Activated CD4-positive, alpha-beta T cell treated with anti-CD3 and anti-CD28 coated beads, Interleukin-2, Interleukin-6, amounts not matched to agents 100 ng/mL and 50 ng/mL, durations not matched to agents 16 hours and 8 hours (primary cell): ENCODE measurements at regions not wholly inside any gene's neighbourhood (a gene's known extent, or its start where the extent isn't known, plus 50 kb on each side); places are given as distances from the start of the nearest gene placed in this dataset.

ENCODE experiments used
- DNase-seq: peaks from one replicate; pipeline ENCODE4 v3.0.0-alpha.2; 2020

DNA sequence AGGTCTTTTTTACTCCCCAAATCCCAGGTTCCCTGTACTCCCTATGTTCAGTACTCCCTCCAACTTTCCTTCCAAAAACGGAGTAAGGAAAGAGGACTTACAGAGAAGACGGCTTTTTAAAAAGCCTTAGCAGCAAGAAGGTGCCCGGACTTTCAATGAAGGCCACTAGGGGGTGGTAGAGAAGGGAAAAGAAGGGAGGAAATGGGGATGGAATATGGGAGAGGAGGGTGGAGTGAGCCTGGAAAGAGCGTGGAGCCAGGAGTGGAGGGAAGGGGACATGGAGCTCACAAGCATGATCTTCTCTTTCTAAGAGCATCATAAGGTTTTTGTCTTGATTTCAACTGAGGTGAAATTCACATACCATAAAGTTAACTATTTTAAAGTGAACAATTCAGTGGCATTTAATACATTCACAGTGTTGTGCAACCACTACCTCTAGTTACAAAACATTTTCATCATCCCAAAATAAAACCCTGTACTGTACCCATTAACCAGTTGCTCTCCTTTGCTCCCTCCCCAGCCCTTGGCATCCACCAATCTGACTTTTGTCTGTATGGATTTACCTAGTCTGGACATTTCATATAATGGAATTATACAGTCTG, 129.9 kb downstream of the ZNF281 start:
- peak; percentile 38 for DNase-seq

DNA sequence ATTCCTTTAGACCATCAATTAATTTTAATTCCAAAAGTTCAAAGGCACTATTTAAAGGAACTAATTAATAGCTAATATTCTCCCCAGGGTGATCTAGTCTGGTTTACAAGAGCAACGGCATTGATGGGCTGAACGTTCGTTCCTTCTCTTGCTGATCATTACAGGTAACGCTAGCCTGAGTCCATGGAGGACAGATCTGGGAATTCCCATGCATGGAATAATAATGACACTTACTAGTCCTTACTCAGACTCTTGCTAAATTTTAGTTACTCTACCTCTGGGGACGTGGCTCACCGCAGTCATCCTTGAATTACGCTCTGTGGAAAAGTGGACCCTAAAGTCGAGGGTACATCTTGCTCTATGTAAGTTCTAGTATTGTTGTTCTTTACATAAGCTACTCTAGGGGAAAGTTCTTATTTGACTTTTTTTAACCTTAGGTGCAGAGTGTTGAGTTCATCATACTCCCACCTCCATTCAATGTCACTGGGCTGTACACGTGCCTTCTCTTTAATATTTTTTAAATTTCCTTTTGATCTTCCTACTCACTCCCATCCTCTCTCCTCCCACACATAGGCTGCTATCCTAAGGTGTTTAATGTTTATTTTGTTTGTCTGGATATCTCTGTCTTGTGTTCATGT, 133.9 kb downstream of the ZNF281 start:
- DNase-seq: no peak

DNA sequence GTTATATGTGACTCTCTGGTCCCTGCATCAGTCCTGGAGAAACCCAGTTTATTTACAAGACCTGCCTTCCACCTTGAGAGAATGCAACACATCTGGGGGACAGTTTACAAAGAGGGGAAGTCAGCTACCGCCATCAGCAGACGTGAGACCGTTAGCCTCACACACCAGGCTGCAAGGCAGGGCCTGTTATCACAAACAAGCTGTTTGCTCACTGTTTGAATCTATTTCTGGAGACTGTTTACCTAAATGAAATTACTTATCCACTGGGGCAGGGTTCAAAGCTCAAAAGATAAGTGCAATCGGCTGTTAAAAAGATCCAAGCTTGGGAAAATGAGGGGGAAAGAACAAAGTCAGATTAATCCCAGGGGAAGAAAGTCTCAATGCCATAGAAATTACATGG, 134.4 kb downstream of the ZNF281 start:
- no peak for DNase-seq

DNA sequence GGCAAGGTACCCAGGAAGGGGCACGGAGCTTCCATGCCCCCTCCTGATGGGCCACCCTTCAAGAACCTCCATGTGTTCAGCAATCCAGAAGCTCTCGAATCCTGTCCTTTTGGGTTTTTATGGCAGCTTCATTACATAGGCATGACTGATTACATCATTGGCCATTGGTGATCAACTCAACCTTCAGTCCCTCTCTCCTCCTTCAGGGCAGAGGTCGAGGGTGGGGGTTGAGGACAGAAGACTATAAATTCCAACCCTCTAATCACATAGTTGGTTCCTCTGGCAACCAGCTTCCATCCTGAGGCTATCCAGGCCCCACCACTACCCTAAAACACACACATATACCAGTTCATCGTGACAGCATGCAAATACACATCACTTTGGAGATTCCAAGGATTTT, 135.7 kb downstream of the ZNF281 start:
- no peak for DNase-seq

DNA sequence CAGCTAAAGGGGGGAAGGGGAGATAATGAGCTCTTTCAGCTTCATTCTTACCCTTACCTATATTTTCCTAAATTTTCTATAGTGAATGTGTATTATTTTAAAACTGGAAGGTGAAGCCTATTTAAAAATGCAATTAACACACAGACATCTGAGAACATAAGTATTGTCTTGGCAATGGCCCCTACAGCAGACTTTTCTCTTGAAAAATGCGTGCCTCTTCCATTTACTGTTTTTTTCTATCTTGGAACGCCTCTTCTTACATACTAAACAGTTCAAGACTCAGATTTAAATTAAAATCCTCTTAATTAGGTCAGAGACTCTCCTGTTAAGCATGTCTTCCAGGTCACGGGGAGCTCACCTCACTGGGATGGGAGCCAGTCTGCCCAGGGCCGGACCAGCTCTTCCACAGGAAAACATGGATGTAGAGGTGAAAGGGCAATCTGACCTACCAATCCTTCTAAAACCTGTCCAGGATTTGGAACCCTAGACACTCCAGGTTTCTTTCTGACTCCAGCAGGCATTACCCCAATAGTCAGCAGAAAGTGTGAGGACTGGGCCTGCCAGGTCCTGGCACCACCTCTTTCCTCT, 137.3 kb downstream of the ZNF281 start:
- no peak for DNase-seq

DNA sequence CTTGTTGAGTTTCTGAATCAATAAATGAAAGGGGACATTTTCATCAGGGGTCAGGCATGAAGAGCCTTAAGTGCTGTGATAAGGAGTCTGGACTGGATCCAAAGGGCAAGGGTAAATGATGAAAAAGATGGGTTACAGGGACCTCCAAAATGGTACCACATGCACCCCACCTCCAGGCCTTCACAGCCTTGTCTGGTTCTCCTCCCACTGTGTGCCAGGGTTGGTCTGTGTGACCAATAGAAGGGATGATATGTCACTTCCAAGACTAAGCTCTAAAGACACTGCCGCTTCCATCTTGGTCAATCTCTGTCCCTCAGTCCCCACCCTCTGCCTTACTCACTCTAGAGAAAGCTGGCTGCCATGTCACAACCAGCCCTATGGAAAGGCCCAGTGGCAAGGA, 140.6 kb downstream of the ZNF281 start:
- DNase-seq: no peak

DNA sequence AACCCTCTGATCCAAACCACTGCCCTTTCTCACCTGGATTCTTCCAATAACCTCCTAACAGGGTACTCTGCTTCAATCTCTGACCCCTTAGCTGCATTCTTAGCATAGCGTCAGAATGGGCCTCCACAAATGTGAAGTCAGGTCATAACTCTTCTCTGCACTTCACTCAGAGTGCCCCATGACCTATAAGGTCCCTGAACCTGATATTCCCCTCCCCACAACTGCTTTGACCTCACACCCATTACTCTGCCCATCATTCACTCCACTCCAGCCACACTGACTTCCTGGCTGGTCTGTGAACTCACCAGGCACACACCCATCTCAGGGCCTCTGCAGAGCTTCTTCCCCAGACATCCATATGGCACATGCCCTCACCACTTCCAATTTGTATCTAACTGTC, 141.9 kb downstream of the ZNF281 start:
- no peak for DNase-seq

DNA sequence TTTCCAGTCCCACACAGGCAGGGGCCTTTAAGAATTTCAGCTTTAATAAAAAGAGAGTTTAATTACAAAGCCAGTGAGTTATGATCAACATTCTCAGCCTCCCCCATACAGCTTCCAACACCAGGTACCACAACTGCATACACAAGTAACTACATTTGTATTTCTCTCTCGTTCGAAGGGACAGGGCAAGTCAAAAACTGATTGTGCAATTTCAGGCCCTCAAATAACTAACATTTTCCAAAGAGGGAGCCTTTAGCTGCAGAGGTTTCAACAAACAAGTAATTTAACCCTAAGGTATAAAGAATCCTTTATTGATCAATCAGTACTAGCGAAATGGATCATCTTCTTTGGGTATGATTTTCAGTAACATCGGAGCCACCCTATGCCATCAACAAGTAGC, 142.4 kb downstream of the ZNF281 start:
- DNase-seq: no peak

DNA sequence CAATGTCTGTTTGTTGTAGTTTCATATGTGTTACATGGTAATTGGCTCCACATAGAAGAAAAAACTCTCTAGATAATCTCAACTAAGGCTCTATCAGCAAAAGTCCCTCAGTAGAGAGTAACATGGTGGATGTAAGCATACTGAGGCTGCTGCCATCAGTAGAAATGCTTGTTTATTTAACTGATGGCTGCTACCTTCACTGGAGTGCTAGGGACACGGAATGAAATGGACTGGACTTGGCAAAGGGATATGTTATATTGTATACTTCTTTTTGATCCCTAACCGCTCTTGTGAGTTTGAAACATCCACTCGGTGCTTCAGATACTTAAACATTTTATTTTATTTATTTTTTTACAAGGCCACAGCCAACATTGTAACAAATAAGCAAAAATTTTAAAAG, 143.0 kb downstream of the ZNF281 start:
- no peak for DNase-seq

DNA sequence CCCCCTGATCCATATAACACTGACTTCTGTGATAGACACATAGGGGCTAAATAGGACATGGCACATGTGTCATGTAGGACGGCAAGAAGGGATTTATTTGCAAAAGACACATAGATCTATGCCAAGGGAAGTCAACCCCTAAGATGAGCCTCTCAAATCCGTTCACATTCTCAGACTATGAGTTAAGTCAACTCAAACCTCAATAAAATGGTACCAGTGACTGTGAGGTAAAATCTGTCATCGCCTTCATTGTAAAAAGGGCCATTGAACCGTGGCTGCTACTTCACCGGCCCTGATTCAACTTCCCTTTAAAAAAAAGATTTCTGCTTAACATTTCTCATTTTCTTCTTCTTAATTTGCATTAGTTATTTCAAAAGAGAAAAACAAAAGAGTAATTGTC, 144.0 kb downstream of the ZNF281 start:
- DNase-seq: no peak

DNA sequence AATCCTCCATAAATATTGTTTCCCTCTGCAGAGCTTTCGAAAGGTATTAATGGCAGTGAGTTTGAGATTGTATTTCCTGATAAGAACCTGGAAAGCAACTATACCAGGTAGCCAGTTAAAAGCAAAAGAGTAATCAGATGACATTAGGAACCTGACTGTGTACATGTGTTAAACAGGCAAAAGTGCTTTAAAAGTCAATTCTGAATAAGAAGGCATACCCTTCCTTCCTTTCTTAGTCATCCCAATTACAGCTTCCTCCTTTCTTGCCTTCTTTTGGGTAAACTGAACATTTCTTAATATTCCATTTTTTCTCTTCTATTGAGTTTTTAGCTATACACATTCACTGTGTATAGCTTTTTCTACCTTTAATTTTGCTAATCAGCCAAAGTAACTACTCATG, 144.7 kb downstream of the ZNF281 start:
- no peak for DNase-seq

DNA sequence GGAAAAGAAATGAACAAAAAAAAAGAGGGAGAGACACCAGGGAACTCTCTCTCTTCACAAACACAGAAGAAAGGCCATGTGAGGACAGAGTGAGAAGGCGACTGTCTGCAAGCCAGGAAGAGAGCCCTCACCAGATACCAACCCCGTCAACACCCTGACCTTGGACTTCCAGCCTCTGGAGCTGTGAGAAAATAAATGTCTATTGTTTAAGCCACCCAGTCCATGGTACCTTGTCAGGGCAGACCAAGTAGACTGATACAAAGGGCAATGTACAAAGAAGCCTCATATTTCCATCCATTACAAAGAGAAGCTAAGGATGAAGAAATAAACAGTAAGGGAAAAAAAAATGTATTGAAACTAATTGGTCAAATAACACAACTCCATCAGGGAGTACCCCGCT, 146.6 kb downstream of the ZNF281 start:
- no peak for DNase-seq

DNA sequence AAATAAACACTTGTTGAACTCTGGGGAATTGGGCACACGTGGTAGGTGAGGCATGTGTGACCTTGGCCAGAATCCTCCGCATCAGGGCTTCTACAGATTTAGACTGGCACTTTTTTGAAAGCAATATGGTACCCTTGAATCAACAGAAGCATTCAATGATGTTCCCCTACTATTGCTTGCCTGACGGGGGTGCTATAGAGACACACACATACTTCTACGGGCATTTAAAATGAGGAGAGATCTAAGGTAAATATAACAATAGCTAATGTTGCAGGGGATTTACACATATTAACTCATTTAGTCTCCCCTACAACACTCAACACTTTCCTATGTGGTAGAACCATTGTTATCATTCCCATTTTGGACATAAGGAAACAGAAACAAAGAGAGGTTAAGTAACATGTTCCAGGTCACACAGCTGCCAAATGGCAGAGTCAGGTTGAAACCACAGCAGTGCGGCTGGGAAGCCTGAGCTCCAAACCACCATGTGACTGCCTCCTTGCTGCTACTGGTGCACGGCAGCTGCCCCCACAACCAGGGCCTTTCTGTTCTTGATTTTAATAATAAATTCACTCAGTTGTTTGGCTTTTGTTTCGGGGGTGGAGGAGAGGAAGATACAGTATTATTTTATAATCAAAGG, 147.4 kb downstream of the ZNF281 start:
- DNase-seq: peak; percentile 40

DNA sequence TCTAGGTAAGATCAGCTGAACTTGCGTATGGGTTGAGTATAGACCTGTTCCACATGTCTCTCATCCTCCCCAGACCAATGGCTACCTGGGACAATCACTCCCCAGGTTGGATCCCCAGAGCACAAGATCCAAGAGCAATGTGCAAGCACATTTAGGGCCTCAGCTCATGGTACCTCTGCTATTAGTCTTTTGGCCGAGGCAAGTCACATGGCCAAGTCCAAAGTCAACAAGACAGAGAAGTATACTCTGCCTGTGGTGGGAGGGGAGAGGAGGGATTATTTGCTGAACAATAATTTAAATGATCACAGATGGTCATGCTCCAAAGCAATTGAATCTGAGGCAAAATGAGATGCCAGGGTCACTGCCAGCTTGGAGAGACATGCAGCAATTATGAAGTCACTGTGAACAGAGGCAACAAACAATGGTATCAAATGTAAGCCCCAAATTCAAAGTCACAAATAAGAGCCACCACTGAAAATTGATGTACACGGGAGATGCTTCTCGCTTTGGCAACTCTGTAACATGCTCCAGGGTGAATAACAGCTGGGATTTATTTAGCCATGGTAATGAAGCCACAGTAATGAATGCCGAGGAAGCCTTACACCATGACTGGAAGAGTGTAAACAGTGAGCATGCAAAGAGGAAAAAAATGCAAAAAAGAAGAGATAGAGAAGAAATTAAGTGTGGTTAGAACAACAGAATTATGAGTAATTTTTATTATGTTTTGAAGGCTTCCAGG, 149.1 kb downstream of the ZNF281 start:
- no peak for DNase-seq

DNA sequence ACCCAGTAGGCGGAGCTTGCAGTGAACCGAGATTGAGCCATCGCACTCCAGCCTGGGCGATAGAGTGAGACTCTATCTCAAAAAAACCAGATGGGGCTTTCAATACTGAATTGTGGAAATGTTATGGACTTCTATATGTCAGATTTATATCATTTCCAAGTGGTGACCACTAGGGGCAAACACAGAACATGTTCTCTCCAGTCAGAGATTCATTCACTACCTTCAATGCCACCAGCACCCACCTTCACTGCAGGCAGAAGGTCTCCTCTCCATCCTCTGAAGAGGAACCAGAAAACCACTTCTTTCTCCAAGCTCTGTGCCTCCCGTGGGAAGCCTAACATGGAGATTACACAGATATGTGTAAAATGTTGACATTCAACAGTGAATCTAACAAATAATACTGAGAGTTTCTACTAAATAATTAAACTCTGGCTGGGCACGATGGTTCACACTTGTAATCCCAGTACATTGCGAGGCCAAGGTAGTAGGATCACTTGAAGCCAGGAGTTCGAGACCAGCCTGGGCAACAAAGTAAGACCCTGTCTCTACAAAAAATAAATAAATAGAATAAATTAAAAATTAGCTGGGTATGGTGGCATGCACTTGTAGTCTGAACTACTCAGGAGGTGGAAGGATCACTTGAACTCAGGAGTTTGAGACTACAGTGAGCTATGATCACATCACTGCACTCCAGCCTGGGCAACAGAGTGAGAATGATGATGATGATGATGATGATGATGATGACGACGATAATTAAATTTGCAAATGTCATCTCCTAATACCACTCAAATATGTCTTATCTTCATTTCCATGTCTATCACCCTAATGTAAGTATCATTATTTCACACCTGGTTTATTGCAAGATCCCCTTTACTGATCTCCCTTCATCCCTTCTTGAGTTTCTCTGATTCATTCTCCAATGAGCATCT, 151.1 kb downstream of the ZNF281 start:
- peak; percentile 38 for DNase-seq

DNA sequence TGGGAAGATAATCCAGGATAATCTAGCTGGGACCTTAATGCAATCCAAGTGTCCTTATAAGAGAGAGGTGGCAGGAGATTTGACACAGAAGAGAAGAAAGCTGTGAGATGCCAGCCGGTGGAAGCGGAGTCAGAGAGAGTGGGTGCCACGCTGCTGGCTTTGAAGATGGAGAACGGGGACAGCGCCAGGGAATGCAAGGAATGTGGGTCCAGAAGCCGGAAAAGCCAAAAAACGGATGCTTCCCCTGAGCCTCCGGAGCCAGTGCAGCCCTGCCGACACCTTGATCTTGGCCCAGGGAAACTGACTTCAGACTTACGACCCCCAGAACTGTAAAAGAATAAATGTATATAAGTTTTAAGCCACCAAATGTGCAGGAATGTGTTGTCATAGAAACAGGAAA, 152.6 kb downstream of the ZNF281 start:
- no peak for DNase-seq

DNA sequence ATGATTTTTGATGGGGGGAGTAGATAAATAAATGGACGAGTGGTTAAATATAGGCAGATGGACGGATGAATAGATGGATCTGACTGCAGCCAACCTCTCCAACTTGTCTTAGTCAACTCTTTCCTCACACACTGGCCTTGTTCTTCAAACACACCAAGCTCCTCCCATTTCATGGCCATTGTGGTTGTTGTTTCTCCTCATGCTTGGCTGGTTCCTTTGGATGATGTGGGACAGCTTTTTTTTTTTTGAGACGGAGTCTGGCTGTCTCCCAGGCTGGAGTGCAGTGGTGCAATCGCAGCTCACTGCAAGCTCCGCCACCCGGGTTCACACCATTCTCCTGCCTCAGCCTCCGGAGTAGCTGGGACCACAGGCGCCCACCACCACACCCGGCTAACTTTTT, 155.2 kb downstream of the ZNF281 start:
- DNase-seq: peak; percentile 43

DNA sequence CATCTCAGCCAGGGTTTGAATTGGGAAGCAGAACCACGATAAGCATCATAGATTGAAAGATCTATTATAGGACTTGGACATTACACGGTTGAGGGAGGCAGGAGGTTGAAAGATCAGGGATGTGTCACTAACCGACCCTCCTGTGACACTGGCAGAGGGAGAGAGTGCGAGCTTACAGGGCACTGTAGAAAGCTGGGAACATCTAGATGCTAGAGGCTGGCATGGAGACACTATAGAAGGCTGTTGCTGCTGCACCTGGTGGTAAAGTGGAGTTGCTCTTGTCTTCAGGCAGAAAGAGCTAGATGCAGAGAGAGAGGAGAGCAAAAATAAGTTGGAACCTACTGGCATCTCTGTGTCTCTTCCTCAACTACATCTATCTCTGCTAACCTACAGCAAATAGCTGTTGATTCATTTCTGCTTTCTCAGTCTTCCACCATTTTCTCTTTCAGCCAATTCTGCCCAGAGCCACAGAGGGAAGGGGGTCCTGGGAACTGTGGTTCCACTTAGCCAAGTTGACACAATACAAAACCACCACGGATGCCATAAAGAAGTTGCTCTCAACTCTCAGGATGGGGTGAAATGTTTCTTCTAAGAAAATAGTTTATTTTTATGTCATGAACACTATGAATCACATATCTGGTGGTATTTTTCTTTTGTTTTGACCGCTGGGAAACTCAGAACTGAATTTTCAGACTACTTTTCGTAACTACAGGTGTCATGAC, 155.9 kb downstream of the ZNF281 start:
- peak; percentile 81 for DNase-seq

DNA sequence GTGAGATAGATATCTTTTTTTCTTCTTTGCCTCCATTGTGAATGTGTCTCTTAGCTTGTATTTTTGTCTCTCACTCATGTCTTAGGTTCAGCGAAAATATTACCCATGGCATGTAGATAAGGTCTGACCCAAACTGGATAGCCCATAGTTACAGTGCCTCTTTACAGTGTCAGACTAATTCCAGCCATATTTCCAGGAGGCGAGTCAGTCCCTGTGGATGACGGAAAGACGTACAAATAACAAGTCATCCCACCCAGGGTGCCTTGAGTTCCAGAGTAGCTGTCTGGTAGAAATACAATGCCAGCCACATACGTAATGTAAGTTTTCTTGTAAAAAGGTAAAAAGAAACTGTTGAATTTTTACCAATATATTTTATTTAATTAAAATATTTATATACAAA, 157.3 kb downstream of the ZNF281 start:
- DNase-seq: no peak

DNA sequence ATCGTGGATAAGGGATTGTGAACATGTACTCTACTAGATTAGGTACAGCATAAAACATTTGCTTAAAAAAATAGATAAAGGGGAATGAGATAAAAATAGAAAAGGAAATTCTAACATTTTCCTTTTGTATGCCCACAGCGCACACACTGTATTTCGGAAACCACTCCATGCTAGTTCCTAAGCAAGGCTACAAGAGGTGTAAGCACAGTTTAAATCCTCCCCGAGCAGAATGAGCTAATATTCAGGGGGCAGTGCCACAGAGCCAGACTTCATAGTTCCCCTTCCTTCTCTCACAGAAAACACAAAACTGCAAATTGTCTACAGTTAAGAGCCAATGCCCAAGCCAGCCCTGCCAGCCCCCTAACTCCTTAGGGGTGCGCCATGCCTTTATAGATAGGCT, 159.4 kb downstream of the ZNF281 start:
- DNase-seq: no peak

DNA sequence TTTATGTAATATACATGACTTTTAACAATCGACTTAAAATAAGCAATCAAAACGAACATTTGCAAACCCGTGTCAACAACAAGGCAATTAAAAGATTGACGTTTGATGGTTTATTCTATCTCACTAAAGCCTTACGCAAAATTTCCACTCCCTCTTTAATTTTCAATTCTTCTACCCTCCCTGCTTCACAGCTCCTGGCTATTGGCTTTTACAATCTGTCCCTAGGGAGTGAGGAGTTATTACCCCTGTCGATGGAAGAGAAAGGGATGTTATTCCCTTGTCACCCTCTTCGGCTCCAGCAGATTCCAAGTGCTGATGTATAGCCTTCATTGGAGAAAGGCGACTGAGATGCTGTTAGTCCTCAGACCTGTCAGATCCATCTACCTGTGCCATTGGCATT, 161.3 kb downstream of the ZNF281 start:
- DNase-seq: no peak

DNA sequence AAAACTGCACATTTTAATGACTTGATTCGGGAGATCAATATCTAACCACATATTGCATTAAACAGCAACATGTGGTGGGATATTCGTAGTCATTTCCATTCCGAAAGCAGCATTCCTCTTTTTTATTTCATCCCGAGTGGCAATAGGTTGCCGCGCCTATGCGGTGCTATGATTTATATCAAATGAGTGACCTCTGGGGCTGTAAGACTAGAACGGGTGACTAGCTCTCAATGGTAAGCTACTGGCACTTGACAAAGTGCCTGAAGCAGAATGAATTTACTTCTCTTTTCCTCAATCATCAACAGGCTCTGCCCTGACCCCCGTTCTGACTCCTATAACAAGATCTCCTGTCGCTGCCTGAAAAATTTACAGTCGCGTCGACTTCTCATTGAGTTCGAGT, 162.3 kb downstream of the ZNF281 start:
- no peak for DNase-seq
